T47D (cell line): ENCODE measurements at regions not wholly inside any gene's neighbourhood (a gene's known extent, or its start where the extent isn't known, plus 50 kb on each side); places are given as distances from the start of the nearest gene placed in this dataset.

ENCODE experiments used
- DNase-seq, 2 experiments: peaks; one replicate each; pipeline versions ENCODE4 v3.0.0 to v3.0.0-alpha.2; 2011 to 2012; ENCODE audit warnings: low read depth in 1 of 2, low spot score in 1 of 2
- JUND ChIP-seq: IDR thresholded peaks from 2 replicates; pipeline ENCODE4 v1.6.1; 2012; ENCODE audit warnings: low read depth
- in situ Hi-C: cut with HindIII; loops from 2 replicates; pipeline ENCODE4 v1.10.0; 2016; ENCODE audit warnings: low sequenced_read_pairs, low pct_unique_long_range_greater_than_20kb

DNA sequence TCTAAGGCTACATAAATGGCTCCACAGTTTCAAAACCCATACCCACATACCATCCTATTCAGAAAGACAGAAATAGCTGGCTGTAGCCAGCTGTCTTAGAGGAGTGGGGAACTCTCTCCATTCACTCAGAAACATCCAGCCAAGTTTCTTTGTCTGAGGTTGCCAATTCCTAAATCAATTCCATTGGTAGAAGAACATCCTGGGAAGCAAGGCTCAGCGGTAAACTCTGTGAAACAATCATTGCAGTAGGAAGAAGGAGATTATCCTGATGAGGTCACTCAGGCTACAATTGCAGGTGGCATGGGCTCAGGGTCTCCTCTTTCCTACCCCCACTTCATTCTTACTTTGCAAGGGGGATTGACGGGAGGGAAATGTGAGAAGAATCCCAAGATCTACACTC, 154.0 kb downstream of the ETV1 start:
- TF ChIP-seq JUND = no peak
- in situ Hi-C loops = no loop called here
- no peak for DNase-seq

DNA sequence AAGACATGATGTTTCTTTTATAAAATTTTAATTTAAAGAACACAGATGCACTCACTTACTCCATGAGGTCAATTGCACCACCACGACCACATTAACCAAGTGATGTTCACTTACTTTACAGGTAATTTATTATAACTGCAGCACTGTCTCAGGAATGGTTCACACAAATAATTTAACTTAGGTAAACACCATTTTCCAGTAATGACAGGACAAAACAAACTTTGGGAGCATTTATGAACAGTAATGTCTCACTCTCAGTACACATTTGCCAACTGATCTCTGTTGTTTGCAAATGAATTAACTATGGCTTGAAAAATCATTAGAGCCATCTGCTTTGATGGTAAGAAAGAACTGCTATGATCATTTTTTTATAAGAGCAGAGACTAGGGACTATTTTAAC, 150.4 kb downstream of the ETV1 start:
- DNase-seq = no peak
- no peak for TF ChIP-seq JUND
- in situ Hi-C loops = no loop called here
